IMR-90 (cell line): ENCODE measurements at regions not wholly inside any gene's neighbourhood (a gene's known extent, or its start where the extent isn't known, plus 50 kb on each side); places are given as distances from the start of the nearest gene placed in this dataset.

Source experiments
- CEBPB ChIP-seq: IDR thresholded peaks from 2 replicates; pipeline ENCODE4 v1.6.1; 2012; ENCODE audit warnings: low read depth, low read length, improper control_type of control experiment
- CTCF ChIP-seq: conservative IDR thresholded peaks from 2 replicates; pipeline ENCODE4 v1.5.1; 2012; ENCODE audit warnings: mild to moderate bottlenecking, low read depth, low read length, improper control_type of control experiment
- MAFK ChIP-seq: IDR thresholded peaks from 2 replicates; pipeline ENCODE4 v1.6.1; 2012; ENCODE audit warnings: low read depth, low read length, improper control_type of control experiment
- MXI1 ChIP-seq: IDR thresholded peaks from 2 replicates; pipeline ENCODE4 v1.6.1; 2012; ENCODE audit warnings: low read depth, mild to moderate bottlenecking, low read length, moderate library complexity, borderline replicate concordance
- POLR2A ChIP-seq: IDR thresholded peaks from 2 replicates; pipeline ENCODE4 v1.6.1; 2012; ENCODE audit warnings: mild to moderate bottlenecking, low read depth, low read length
- RAD21 ChIP-seq: IDR thresholded peaks from 2 replicates; pipeline ENCODE4 v1.6.1; 2012; ENCODE audit warnings: low read length, improper control_type of control experiment
- SMC3 ChIP-seq: fragments of 150-350 bp; IDR thresholded peaks from 2 replicates; pipeline ENCODE4 v1.6.1; 2016; ENCODE audit warnings: low read depth, mild to moderate bottlenecking, antibody characterized with exemption, low read length, moderate library complexity

DNA sequence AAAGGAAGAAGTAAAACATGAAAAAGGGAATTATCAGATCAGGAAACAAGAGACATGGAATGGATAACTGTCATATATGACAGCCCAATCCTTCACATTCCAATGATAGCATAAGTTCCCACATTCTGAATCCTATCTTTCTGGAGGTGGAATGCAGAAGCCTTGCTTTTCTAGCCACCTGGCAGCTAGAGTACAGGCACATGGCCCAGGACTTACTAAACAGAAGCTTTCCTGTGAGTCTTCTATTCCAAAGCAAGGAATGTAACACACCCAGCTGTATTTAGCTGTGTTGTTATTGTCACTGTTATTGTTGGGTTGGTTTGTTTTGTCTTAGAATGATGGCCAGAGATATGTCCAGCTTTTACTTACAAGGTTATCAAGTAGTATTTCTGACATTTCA is 780.5 kb upstream of the ZNF608 start:
- TF ChIP-seq CTCF: no peak
- no peak for TF ChIP-seq CEBPB
- no peak for TF ChIP-seq POLR2A
- no peak for TF ChIP-seq MAFK
- no peak for TF ChIP-seq SMC3
- TF ChIP-seq RAD21: no peak
- TF ChIP-seq MXI1: no peak
